ENCODE measurements at regions not wholly inside any gene's neighbourhood (a gene's known extent, or its start where the extent isn't known, plus 50 kb on each side); places are given as distances from the start of the nearest gene placed in this dataset.

DNA sequence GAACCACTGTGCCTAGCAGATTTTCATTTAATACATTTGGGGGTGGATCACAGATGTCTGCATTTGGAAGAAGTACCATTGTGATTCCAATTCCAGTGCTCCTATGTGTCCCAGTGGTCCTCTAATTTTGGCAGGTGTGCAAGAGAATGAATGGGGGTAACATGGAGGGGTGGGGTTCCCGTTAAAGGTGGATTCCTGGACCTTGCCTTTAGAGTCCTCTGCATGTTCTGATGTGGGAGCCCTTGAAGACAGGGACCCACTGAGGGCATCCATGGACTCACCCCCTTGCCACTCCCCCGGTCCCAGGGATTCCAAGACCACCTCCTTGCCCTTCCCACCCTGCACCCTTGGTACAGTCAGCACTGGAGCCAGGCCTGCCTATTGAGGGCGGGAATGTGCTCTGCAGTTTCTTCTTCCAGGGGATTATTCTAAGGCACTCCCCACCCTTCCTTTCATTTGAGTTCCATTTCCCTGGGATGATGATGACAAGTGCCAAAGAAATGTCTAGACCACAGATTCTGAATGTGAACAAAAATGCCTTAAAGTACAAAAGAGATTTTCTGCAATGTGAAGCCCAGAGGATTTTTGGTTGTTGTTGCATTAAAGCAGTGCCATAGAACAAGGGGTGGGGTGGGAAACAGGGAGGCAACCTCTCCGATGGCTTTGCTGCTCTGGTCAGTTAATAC, 119.4 kb upstream of the PTCH1 start:
- Histone ChIP-seq H3K27ac (replicated peaks) (no peak overlapping the region), H3K4me3 (replicated peaks; ENCODE audit: insufficient read depth, low read length) (no peak overlapping the region), H3K27me3 (ENCODE audit: insufficient read depth, poor library complexity, severe bottlenecking) (no peaks in the 10 kb centered on the region)
- no peak for DNase-seq (ENCODE audit: low read depth in 1 of 2, low spot score in 1 of 2)
- TF ChIP-seq, protein P1, sequence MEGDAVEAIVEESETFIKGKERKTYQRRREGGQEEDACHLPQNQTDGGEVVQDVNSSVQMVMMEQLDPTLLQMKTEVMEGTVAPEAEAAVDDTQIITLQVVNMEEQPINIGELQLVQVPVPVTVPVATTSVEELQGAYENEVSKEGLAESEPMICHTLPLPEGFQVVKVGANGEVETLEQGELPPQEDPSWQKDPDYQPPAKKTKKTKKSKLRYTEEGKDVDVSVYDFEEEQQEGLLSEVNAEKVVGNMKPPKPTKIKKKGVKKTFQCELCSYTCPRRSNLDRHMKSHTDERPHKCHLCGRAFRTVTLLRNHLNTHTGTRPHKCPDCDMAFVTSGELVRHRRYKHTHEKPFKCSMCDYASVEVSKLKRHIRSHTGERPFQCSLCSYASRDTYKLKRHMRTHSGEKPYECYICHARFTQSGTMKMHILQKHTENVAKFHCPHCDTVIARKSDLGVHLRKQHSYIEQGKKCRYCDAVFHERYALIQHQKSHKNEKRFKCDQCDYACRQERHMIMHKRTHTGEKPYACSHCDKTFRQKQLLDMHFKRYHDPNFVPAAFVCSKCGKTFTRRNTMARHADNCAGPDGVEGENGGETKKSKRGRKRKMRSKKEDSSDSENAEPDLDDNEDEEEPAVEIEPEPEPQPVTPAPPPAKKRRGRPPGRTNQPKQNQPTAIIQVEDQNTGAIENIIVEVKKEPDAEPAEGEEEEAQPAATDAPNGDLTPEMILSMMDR (IDR thresholded peaks at IDR 0.05; ENCODE audit: insufficient read depth, low read length), result no peak
- no peak for TF ChIP-seq POLR2AphosphoS5 (IDR thresholded peaks at IDR 0.05; ENCODE audit: low read depth)
- TF ChIP-seq, protein P2, sequence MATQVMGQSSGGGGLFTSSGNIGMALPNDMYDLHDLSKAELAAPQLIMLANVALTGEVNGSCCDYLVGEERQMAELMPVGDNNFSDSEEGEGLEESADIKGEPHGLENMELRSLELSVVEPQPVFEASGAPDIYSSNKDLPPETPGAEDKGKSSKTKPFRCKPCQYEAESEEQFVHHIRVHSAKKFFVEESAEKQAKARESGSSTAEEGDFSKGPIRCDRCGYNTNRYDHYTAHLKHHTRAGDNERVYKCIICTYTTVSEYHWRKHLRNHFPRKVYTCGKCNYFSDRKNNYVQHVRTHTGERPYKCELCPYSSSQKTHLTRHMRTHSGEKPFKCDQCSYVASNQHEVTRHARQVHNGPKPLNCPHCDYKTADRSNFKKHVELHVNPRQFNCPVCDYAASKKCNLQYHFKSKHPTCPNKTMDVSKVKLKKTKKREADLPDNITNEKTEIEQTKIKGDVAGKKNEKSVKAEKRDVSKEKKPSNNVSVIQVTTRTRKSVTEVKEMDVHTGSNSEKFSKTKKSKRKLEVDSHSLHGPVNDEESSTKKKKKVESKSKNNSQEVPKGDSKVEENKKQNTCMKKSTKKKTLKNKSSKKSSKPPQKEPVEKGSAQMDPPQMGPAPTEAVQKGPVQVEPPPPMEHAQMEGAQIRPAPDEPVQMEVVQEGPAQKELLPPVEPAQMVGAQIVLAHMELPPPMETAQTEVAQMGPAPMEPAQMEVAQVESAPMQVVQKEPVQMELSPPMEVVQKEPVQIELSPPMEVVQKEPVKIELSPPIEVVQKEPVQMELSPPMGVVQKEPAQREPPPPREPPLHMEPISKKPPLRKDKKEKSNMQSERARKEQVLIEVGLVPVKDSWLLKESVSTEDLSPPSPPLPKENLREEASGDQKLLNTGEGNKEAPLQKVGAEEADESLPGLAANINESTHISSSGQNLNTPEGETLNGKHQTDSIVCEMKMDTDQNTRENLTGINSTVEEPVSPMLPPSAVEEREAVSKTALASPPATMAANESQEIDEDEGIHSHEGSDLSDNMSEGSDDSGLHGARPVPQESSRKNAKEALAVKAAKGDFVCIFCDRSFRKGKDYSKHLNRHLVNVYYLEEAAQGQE (IDR thresholded peaks at IDR 0.05; ENCODE audit: insufficient replicate concordance, low read depth), result no peak
- no peak for TF ChIP-seq GABPA (IDR thresholded peaks at IDR 0.05; ENCODE audit: low read depth)
- TF ChIP-seq SPI1 (IDR thresholded peaks at IDR 0.05; ENCODE audit: borderline replicate concordance, low read depth), result no peak

DNA sequence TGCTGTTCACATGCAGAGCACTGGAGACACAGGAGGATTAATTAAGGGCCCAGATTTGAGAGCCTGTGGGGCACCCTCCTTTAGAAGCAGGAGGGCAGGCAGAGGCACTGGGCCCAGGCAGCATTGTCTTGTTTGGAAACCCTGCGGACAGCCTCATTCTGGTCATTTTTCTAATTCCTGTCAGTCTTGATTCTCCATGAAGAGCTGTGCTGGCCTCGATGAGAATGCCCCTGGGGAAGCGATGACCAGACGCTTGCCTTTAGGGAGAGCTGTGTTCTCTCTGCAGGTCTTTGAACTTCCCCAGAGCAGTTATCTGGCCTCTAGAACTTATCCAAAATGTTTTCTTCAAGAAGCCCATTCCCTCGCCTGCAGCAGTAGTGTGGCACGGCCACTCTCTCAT, 117.8 kb upstream of the PTCH1 start:
- H3K27me3 ChIP-seq (ENCODE audit: insufficient read depth, poor library complexity, severe bottlenecking), result no peaks in the 10 kb centered on the region
- TF ChIP-seq GABPA (IDR thresholded peaks at IDR 0.05; ENCODE audit: low read depth), result no peak
- TF ChIP-seq, protein P1 (IDR thresholded peaks at IDR 0.05; ENCODE audit: insufficient read depth, low read length), result no peak
- TF ChIP-seq, protein P2 (IDR thresholded peaks at IDR 0.05; ENCODE audit: insufficient replicate concordance, low read depth), result no peak
- no peak for TF ChIP-seq SPI1 (IDR thresholded peaks at IDR 0.05; ENCODE audit: borderline replicate concordance, low read depth)
- TF ChIP-seq POLR2AphosphoS5 (IDR thresholded peaks at IDR 0.05; ENCODE audit: low read depth), result no peak
- DNase-seq (ENCODE audit: low read depth in 1 of 2, low spot score in 1 of 2), result no peak

DNA sequence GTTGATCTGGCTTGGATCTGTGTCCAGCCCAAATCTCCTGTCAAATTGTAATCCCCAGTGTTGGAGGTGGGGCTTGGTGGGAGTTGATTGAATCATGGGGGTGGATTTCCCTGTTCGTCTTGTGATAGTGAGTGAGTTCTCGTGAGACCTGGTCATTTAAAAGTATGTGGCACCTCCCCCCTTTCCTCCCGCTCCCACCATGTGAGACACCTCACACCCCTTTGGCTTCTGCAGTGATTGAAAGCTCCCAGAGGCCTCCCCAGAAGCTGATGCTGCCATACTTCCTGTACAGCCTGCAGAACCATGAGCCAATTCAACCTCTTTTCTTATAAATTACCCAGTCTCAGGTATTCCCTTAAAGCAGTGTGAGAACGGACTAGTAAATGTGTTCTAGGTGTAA, 117.3 kb upstream of the PTCH1 start:
- no peak overlapping the region for H3K27ac ChIP-seq (replicated peaks)
- H3K4me3 ChIP-seq (replicated peaks; ENCODE audit: insufficient read depth, low read length), result no peak overlapping the region
- no peaks in the 10 kb centered on the region for H3K27me3 ChIP-seq (ENCODE audit: insufficient read depth, poor library complexity, severe bottlenecking)
- TF ChIP-seq SPI1 (IDR thresholded peaks at IDR 0.05; ENCODE audit: borderline replicate concordance, low read depth), result no peak
- TF ChIP-seq POLR2AphosphoS5 (IDR thresholded peaks at IDR 0.05; ENCODE audit: low read depth), result no peak
- TF ChIP-seq, protein P1 (IDR thresholded peaks at IDR 0.05; ENCODE audit: insufficient read depth, low read length), result no peak
- TF ChIP-seq GABPA (IDR thresholded peaks at IDR 0.05; ENCODE audit: low read depth), result no peak
- TF ChIP-seq, protein P2 (IDR thresholded peaks at IDR 0.05; ENCODE audit: insufficient replicate concordance, low read depth), result no peak
- DNase-seq (ENCODE audit: low read depth in 1 of 2, low spot score in 1 of 2), result no peak

More for the DNA sequence above, 117.8 kb upstream of the PTCH1 start:
- Histone ChIP-seq H3K27ac (replicated peaks) (no peak overlapping the region), H3K4me3 (replicated peaks; ENCODE audit: insufficient read depth, low read length) (no peak overlapping the region)

Data from HL-60 (cell line).